ENCODE measurements at regions not wholly inside any gene's neighbourhood (a gene's known extent, or its start where the extent isn't known, plus 50 kb on each side); places are given as distances from the start of the nearest gene placed in this dataset.
"Not testable (repeated sequence)": the region's sequence is repeated elsewhere in the genome, so short reads cannot be mapped to it uniquely, and the experiment has no call there.

DNA sequence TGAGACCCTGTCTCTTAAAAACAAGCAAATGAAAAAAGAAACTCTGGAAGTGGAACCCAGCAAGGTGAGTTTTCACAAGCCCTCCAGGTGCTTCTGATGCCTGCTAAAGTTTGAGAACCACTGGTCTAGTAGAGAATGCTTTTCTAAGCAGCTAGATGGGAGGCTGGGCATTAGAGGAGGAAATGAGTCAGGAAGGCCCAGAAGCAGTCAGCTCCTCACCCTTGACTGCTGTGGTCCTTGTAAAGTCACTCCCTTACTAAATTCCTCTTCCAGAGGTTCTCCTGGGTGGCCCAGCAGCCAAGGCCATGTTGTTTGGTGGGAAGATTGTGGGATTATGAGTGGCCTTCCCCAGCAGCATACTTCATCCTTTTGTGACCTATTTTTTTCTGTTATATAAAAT is 52.0 kb upstream of the FYN start:
- no peak for DNase-seq (ENCODE audit: low read depth in 3 of 3)

GRCh38 chr6:111926731-111927302 is 53.6 kb upstream of the FYN start:
- DNase-seq (ENCODE audit: low read depth in 3 of 3), result no peak

GRCh38 chr6:111927321-111927720 is 54.1 kb upstream of the FYN start:
- DNase-seq (ENCODE audit: low read depth in 3 of 3), result no peak

GRCh38 chr6:111928139-111928538 is 54.9 kb upstream of the FYN start:
- DNase-seq (ENCODE audit: low read depth in 3 of 3), result no peak

GRCh38 chr6:111934611-111935010 is 61.4 kb upstream of the FYN start:
- not testable (repeated sequence) for DNase-seq (ENCODE audit: low read depth in 3 of 3)

- no peak for DNase-seq (ENCODE audit: low read depth in 3 of 3)
Observed at GRCh38 chr6:111936718-111937117, 63.5 kb upstream of the FYN start.

GRCh38 chr6:111938710-111939109 is 65.5 kb upstream of the FYN start:
- no peak for DNase-seq (ENCODE audit: low read depth in 3 of 3)

DNA sequence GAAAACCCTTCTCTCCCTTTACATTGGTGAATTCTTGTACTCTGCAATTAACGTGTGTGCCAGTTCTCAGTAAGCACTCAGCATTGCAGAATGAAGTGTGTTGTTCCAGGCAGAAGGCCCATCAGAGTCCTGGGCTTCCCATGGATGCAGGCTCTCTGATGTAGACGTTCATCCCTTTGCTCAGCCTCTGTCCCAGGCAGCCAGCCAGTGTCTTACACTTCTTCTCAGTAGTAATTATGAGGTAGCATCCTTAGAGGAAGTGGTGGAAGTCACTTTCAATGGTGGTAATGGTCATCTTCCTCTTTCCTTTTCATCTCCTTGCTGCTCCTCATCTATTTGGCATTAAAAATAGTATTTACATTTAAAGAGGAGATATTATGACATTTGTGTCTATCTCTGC is 66.7 kb upstream of the FYN start:
- DNase-seq (ENCODE audit: low read depth in 3 of 3), result no peak

DNA sequence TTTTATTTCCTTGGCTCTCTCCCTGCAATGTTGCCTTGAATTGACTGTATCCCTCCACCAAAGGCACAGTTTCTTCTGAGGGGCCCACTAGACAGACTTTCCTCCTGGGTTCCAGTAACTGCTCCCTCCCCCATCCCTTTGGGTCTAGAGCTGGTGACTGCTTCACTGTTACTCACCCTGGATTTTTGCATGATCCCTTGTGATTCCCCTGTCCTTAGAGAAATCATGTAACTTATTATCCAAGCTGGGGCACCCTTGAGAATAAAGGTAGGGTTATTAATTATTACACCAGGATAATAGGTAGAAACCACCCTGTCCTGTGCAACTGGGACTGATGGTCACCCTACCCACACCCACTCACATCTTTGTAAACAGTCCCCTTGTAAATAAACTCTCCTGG is 67.5 kb upstream of the FYN start:
- DNase-seq (ENCODE audit: low read depth in 3 of 3), result no peak

DNA sequence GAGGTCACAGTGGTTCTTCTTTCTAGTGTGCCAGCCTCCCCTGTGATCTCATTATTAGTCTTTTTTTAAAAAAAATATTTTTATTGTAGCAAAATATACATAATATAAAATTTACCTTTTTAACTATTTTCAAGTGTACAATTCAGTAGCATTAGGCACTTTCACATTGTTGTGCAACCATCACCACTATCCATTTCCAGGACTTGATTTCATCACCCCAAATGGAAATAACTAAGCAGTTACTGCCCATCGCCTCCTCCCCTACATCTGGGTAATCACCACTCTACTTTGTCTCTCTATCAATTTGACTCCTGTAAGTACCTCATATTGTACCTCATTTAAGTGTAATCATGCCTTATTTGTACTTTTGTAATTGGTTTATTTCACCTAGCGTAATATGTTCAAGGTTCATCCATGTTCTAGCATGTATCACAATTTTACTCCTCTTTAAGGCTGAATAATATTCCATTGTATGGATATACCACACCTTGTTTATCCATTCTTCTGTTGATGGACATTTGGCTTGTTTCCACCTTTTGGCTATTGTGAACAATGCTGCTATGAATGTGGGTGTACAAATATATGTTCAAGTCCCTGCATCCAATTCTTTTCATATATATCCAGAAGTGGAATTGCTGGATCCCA is 68.6 kb upstream of the FYN start:
- DNase-seq (ENCODE audit: low read depth in 3 of 3), result no peak

DNA sequence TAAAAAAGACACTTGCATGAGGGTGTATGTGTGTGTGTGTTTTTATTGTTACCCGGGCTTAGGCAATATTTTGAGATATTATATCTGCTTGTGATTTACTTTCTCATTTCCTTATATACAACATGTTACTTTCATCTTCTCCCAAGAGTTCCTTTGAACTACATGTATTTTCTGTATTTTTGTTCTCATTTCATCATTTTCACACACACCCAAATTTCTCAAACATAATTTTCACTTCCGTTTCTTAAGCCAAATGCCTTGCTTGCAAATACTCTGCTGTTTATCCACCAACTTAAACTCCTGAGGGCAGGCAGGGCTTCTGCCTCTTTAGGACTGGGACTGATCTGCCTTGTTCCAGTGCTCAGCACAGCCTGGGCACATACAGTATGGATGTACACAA is 69.3 kb upstream of the FYN start:
- DNase-seq (ENCODE audit: low read depth in 3 of 3), result no peak

DNA sequence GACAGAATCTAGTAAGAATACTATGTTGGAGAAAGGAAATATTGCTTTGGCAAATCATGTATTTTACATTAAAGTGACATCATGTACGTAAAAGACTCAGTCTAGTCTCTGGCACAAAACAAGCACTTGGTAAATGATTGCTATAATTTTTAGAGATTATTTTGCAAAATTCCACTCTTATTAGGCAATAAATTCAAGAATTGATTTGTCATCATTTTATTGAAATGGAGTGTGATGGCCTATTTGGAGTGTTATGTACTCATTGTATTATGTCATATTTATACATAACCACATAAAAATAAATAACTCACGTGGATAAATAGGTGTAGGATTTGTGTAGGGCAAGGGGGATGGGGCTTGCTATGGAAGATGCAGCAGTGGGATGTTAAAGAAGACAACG is 70.0 kb upstream of the FYN start:
- no peak for DNase-seq (ENCODE audit: low read depth in 3 of 3)

DNA sequence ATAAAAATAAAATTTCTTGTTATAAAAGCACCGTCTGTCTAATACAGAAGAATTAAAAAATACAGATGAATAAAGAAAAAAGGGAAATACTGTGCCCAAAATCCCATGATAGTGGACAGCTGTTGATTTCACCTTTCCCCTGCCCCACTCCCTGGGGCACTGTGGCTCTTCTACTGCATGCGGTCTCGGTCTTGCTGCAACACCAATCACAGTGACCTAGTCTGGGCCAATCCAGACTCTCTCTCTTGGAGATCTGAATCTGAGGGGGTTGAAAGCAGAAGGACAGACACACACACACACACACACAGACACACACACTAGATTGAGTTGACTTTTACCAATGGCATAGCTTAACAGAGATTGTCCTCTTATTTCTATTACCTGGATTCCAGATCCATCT is 70.5 kb upstream of the FYN start:
- no peak for DNase-seq (ENCODE audit: low read depth in 3 of 3)

GRCh38 chr6:111944541-111944940 is 71.3 kb upstream of the FYN start:
- no peak for DNase-seq (ENCODE audit: low read depth in 3 of 3)

- DNase-seq (ENCODE audit: low read depth in 3 of 3), result no peak
Observed at GRCh38 chr6:111949546-111949945, 76.3 kb upstream of the FYN start.

GRCh38 chr6:111949984-111950383 is 76.7 kb upstream of the FYN start:
- DNase-seq (ENCODE audit: low read depth in 3 of 3), result not testable (repeated sequence)

- DNase-seq (ENCODE audit: low read depth in 3 of 3), result no peak
Observed at GRCh38 chr6:111950661-111951496, 77.6 kb upstream of the FYN start.

DNA sequence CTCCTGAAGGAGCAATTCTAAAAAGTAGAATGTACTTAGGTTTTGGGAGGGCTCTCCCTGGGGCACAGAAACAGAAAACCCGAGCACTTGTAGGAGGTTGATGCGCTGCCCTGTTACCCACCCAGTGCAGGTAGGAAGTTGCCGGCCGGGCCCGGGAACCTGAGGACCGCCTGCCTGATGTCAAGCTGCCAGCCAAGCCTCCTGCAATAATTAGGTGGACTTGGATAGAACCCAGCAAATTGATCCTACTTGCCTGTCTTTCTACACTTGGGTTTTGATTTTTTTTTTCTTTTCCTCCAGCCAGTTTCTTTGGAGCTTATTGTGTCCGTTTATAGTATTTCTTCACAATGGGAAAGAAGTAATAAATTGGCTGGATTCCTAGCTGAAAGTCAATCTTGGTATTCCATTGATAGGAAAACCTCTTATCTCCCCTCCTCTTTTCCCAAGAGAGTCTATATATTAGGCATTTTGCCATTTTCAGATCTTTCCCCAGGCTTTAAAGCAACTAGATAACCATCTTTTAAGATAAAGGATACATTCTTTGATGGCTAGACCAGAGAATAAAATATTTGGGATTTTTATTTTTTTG is 78.3 kb upstream of the FYN start:
- DNase-seq (ENCODE audit: low read depth in 3 of 3), result no peak

- no peak for DNase-seq (ENCODE audit: low read depth in 3 of 3)
Observed at GRCh38 chr6:111952274-111952673, 79.0 kb upstream of the FYN start.

GRCh38 chr6:111952821-111953540 is 79.7 kb upstream of the FYN start:
- no peak for DNase-seq (ENCODE audit: low read depth in 3 of 3)

DNA sequence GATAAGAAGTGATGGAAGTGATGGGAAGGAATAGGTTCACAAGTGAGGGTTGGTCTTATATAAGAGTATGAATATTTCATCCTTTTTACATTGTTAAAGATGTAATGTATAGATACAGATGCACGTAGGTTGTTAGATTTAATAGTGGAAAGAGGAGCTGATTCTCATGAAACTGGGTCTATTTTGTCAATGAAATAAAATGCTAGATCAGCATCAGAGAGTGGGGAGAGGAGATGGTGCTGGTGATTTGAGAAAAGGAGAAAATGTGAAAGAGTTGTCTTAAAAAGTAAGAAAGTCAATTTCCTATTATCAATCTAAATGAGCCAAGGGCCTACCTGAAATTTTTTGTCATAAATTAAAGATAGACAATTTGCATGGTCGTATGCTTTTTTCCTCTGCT is 82.8 kb upstream of the FYN start:
- DNase-seq (ENCODE audit: low read depth in 3 of 3), result no peak

Measured in stimulated activated CD4-positive, alpha-beta T cell treated with anti-CD3 and anti-CD28 coated beads, TNF-alpha, amount 100 ng/mL, for 24 hours (primary cell).